HG03439 (cell line): ENCODE measurements at regions not wholly inside any gene's neighbourhood (a gene's known extent, or its start where the extent isn't known, plus 50 kb on each side); places are given as distances from the start of the nearest gene placed in this dataset.
"Not testable (repeated sequence)": the region's sequence is repeated elsewhere in the genome, so short reads cannot be mapped to it uniquely, and the experiment has no call there.

ENCODE experiments used
- ATAC-seq: cut with Tn5 transposase; IDR thresholded peaks from one replicate; pipeline ENCODE4 v1.9.1; 2021; ENCODE audit warnings: mild to moderate bottlenecking, moderate library complexity; ENCODE audit not compliant: unreplicated experiment

DNA sequence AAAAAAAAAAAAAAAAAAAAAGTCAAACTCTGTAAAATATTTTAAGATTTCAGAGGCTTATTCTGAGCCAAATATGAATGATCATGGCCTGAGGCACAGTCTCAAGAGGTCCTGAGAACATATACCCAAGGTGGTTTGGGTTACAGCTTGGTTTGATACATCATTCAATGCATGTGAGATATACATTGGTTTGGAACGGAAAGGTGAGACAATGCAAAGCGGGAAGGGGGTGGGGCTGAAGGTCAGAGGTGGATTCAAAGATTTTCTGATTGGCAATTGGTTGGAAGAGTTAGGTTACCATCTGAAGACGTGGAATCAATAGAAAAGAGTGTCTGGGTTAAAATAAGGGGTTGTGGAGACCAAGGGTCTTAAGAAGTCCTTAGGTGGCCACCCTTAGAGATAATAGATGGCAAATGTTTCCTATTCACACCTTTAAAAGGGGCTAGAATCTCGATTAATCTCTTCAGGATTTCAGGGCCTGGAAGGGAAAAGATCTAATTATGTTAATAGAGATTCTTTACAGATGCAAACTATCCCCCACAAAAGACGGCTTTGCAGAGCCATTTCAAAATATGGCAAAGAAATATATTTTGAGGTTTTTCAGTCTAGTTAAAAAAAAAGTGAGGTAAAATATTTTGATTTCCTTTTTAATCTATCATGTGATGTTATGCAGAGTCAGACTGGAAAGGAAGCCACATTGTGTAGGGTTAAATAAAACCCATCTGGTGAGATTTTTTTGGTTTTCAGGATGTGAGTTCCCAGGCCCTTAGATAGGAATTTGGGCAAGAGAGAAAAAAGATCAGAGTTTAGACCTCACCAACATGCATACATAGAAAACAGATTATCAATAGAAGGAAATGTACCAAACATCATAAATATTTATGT is 173.8 kb upstream of the CNOT2 start:
- ATAC-seq, result no peak

DNA sequence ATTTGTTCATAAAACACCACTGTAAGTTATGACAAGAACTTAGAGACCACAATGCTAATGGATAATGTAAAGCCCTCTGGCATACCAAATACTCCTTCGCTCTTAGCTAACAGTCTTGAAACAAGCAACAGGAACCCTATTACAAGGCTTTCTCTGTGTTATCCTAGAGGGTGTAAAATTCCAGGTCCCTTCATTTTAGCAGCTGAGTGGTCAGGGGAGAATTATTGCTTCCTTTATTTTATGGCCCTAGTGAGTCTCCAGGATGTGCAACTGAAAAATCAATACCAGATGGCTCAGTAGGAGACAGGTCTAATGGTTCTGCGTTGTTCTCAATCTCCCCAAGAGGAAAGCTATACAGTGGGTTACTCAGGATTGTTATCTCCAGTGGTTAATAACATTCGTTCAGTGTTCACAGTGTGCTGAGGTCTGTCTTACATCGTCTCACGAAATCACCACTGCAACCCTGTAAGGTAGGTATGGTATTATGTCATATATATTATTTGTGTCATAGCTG is 172.7 kb upstream of the CNOT2 start:
- ATAC-seq, result no peak

- no peak for ATAC-seq
Observed at GRCh38 chr12:70074510-70074909, 168.7 kb upstream of the CNOT2 start.

DNA sequence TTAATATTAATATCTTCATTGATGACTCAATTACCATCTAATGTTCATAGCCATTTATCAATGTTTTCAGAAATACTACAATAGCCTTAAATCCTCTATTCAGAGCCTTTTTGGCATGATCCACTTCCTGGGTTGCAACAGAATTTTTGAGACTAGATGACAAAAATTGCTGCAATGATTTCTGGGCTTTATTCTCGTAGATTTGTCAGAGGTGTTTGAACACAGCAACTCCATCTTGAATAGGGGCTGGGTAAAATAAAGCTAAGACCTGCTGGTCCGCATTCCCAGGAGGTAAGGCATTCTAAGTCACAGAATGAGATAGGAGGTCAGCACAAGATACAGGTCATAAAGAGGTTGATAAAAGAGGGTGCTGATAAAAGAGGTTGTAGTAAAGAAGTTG is 165.8 kb upstream of the CNOT2 start:
- no peak for ATAC-seq

DNA sequence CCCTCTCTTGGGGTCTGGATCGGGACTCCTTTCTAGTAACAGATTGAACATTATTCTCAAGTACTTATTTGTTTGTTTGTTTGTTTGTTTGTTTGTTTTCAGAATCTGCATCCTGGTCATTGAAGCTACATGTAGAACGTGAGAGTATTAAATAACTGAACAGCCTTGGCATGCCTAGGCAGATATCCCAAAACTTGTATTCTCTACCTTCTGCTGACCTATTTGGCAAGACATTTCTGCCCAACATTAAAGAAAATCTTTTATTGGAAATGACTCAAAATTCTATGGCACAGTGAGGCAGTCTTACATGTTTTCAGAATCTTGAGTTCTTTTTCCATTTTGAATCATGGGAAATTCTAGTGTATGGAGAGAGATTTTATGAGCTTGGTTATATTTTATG is 165.1 kb upstream of the CNOT2 start:
- ATAC-seq, result no peak

GRCh38 chr12:70080566-70080965 is 162.7 kb upstream of the CNOT2 start:
- ATAC-seq, result no peak

GRCh38 chr12:70082997-70083676 is 160.1 kb upstream of the CNOT2 start:
- no peak for ATAC-seq

DNA sequence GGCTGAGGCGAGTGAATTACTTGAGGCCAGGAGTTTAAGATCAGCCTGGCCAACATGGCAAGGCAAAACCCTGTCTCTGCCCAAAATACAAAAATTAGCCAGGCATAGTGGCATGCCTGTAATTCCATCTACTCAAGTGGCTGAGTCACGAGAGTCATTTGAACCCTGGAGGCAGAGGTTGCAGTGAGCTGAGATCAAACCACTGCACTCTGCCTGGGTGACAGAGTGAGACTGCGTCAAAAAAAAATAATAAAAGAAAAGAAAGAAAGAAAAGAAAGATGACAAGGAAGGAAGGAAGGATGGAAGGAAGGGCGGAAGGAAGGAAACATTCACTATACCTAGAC is 159.6 kb upstream of the CNOT2 start:
- no peak for ATAC-seq

DNA sequence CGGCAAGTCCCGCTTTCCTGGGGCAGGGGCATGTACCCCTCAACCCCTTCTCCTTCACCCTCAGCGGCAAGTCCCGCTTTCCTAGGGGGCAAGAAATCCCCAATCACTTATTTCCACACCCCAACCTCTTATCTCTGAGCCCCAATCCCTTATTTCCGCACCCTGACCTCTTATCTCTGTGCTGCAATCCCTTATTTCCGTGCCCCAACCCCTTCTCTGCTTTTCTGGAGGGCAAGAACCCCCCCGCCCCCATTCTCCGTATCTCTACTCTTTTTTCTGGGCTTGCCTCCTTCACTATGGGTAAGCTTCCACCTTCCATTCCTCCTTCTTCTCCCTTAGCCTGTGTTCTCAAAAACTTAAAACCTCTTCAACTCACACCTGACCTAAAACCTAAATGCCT is 156.9 kb upstream of the CNOT2 start:
- not testable (repeated sequence) for ATAC-seq

GRCh38 chr12:70091021-70091521 is 152.2 kb upstream of the CNOT2 start:
- ATAC-seq, result no peak

- ATAC-seq, result no peak
Observed at GRCh38 chr12:70094467-70094866, 148.8 kb upstream of the CNOT2 start.

GRCh38 chr12:70096759-70097410 is 146.3 kb upstream of the CNOT2 start:
- no peak for ATAC-seq

DNA sequence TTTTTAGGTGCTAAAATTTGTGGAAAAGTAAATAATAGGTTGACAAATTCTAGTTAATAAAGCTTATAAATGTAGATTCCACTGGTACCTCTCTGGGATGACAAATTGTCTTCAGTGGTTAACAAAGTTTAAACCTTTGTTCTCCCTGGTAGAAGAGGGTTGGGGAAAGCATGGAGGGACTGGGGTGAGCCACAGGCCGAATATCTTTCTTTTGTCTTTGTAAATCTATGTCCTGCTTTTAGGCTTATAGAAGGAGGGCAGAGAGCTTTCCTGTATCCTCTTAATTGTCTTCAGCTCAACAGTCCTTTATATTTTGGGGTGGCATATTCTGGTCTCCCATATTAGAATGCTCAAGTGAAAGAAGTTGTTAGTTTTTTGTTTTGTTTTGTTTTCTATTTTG is 142.2 kb upstream of the CNOT2 start:
- ATAC-seq, result no peak

GRCh38 chr12:70106347-70106746 is 136.9 kb upstream of the CNOT2 start:
- ATAC-seq, result no peak

DNA sequence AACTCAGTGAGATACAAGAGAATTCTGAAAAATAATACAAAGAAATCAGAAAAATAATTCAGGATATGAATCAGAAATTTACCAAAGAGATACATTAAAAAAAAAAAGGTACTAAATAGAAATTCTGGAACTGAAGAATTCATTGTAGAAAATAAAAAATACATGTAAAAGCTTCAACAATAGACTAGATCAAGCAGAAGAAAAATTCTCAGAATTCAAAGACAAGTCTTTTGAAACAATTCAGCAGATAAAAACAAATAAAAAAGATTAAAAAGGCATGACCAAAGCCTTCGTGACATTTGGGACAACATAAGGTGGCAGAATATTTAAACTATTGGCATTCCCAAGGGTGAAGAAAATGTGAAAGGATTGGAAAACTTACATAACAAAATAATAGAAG is 133.1 kb upstream of the CNOT2 start:
- no peak for ATAC-seq

DNA sequence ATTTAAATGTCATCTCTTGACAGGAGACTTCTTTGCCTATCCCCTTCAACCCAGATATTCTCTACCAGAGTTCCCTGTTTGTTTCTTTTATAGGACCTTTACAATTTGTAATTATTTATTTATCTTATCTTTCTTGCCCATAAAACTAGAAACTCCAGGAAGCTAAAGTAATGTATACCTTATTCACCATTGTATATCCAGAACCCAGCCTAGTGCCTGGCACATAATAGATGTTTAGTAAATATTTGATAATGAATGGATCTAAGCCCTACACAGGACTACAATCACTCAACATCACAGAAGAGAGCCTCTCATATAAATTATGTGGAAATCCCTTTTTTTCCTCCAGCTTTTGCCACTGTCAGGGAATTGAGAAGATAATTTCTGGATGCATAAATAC is 125.6 kb upstream of the CNOT2 start:
- ATAC-seq, result no peak

- ATAC-seq, result no peak
Observed at GRCh38 chr12:70120970-70121369, 122.3 kb upstream of the CNOT2 start.

GRCh38 chr12:70121562-70121961 is 121.7 kb upstream of the CNOT2 start:
- ATAC-seq, result no peak

- no peak for ATAC-seq
Observed at GRCh38 chr12:70122804-70123203, 120.4 kb upstream of the CNOT2 start.

DNA sequence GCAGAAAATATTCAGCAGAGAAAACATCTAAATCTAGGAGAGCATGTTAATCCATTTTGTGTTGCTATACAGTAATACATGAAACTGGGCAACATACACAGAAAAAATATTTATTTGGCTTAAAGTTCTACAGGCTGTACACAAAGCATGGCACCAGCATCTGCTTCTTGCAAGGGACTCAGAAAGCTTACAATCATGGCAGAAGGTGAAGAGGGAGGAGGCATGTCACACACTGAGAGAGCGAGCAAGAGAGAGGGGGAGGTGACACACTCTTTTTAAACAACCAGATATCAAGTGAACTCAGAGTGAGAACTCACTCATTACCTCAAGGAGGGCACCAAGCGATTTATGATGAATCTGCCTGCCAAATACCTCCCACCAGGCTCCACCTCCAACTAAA is 94.2 kb upstream of the CNOT2 start:
- no peak for ATAC-seq

- no peak for ATAC-seq
Observed at GRCh38 chr12:70149665-70150064, 93.6 kb upstream of the CNOT2 start.

GRCh38 chr12:70150230-70150629 is 93.0 kb upstream of the CNOT2 start:
- no peak for ATAC-seq
